ENCODE measurements at regions not wholly inside any gene's neighbourhood (a gene's known extent, or its start where the extent isn't known, plus 50 kb on each side); places are given as distances from the start of the nearest gene placed in this dataset.

DNA sequence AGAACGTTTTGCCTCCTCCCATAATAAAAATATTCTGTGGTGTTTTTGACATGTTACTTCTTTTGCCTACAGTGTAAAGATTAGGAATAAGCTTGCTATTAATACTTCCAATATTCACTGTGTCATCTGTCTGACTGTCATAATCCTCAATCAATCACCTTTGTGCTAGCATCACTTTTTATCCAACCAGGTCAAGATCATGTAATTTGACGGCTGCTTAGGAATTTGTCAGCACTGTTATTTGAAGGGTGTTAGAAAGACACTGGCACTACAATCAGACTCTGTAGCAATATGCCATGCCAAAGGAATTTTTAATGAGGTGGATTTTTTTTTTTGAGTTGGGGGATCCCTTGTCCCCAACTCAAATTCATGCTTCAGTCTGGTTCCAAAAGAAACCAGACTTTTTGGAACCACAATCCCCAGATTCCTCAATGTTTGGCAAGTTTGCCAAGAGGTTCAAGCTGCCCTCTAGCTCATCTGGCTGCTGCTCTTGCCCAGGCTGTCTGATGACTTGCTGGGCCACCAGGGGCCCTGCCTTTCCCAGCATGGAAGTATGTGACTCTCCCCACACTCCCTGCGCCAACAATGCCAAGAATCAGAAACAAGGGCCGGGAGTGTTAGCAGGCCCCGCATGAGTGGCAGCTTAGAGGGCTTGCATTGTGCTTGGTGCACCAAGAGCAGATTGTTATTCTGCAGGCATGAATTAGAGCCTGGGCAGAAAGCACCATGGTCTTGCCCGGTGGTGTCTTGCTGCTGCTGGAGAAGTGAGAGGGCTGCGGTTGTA, 58.6 kb upstream of the TSC22D2 start:
- Histone ChIP-seq H3K27me3 (replicated peaks; ENCODE audit: insufficient read depth) (no peaks in the 10 kb centered on the region), H3K36me3 (no peaks in the 10 kb centered on the region), H3K4me3 (no peak overlapping the region), H3K27ac (peak overlapping the region; percentile 32 to 76), H3K9me3 (no peaks in the 10 kb centered on the region), H3K4me1 (ENCODE audit: control insufficient read depth in 1 of 2, low read depth in 2 of 2) (peaks cover 28 to 45% of the 10 kb centered on the region in 2 donors)
- ATAC-seq (ENCODE audit: insufficient number of reproducible peaks, low FRiP score, low read depth) (no peak), DNase-seq (ENCODE audit: low spot score) (peak; percentile 28)
- TF ChIP-seq, protein P1, sequence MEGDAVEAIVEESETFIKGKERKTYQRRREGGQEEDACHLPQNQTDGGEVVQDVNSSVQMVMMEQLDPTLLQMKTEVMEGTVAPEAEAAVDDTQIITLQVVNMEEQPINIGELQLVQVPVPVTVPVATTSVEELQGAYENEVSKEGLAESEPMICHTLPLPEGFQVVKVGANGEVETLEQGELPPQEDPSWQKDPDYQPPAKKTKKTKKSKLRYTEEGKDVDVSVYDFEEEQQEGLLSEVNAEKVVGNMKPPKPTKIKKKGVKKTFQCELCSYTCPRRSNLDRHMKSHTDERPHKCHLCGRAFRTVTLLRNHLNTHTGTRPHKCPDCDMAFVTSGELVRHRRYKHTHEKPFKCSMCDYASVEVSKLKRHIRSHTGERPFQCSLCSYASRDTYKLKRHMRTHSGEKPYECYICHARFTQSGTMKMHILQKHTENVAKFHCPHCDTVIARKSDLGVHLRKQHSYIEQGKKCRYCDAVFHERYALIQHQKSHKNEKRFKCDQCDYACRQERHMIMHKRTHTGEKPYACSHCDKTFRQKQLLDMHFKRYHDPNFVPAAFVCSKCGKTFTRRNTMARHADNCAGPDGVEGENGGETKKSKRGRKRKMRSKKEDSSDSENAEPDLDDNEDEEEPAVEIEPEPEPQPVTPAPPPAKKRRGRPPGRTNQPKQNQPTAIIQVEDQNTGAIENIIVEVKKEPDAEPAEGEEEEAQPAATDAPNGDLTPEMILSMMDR (IDR thresholded peaks at IDR 0.05), result peak; percentile 10

DNA sequence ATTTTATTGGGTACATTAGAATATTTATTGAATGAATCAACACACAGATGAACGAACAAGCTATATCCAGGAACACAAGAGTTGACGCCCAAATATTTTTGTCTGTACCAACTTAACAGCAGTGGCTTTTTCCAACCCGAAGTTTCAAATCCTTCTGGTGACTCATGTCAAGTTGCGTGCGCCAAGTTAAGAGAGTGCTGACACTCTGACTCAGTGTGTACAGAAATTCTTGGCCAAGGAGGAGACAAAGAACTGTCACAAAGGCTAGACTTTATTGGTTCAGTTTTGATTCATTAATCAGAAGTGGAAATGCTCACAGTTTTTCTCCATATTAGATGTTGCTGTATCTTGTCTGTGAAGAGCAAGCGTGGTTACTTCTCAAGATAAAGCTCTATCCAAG, 59.6 kb upstream of the TSC22D2 start:
- TF ChIP-seq, protein P1 (IDR thresholded peaks at IDR 0.05), result no peak
- H3K9me3 ChIP-seq, result no peaks in the 10 kb centered on the region
- no peaks in the 10 kb centered on the region for H3K27me3 ChIP-seq (replicated peaks; ENCODE audit: insufficient read depth)
- H3K4me3 ChIP-seq, result no peak overlapping the region
- peaks cover 28 to 45% of the 10 kb centered on the region in 2 donors for H3K4me1 ChIP-seq (ENCODE audit: control insufficient read depth in 1 of 2, low read depth in 2 of 2)
- peak overlapping the region; percentile 46 to 76 for H3K27ac ChIP-seq
- peak; percentile 98 for ATAC-seq (ENCODE audit: insufficient number of reproducible peaks, low FRiP score, low read depth)
- DNase-seq (ENCODE audit: low spot score), result no peak
- no peaks in the 10 kb centered on the region for H3K36me3 ChIP-seq

DNA sequence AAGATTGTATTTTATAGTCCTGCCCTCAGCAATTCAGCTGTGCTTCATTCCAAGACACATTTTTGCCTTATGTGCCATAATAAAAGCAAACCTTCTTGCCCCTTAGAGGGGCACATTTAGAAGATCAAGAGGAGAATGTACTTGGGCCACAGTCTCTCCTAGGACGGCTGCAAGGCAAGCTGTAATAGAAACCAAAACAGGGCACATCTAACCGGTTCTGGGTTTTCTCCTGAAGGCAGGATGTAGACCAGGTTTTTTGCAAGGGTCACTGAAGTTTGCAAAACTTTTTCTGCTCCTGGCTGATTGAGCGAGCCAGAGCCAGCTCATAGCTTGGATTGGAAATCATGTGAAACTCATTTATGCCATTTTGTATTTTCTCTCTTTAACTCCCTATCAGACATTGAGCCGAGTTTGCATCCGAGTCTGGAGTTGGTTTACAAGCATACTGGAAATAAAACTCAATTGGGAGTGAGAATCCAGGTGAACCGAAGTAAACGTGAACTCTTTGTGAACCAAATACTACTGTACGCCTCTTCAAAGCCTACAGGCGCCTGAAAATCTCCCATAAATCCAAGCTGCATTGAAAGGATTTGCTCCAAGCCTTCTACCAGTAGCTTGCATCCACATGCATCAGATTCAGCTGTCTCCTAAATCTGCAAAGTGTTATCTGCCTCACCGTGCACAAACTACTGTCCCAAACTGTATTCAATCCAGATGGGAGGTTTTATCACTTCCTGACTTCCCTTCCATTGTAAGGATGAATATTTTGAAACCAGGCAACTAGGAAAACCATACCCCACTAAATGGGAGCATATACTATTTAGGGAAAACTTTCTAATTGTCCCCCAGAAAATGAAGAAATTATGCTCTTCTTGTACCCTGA, 60.9 kb upstream of the TSC22D2 start:
- H3K27me3 ChIP-seq (replicated peaks; ENCODE audit: insufficient read depth), result no peaks in the 10 kb centered on the region
- H3K9me3 ChIP-seq, result no peaks in the 10 kb centered on the region
- no peaks in the 10 kb centered on the region for H3K36me3 ChIP-seq
- H3K4me3 ChIP-seq, result peak overlapping the region; percentile 37
- TF ChIP-seq, protein P1 (IDR thresholded peaks at IDR 0.05), result no peak
- peaks cover 28 to 45% of the 10 kb centered on the region in 2 donors for H3K4me1 ChIP-seq (ENCODE audit: control insufficient read depth in 1 of 2, low read depth in 2 of 2)
- DNase-seq (ENCODE audit: low spot score) (no peak), ATAC-seq (ENCODE audit: insufficient number of reproducible peaks, low FRiP score, low read depth) (no peak)
- H3K27ac ChIP-seq, result peak overlapping the region; percentile 40 to 76

DNA sequence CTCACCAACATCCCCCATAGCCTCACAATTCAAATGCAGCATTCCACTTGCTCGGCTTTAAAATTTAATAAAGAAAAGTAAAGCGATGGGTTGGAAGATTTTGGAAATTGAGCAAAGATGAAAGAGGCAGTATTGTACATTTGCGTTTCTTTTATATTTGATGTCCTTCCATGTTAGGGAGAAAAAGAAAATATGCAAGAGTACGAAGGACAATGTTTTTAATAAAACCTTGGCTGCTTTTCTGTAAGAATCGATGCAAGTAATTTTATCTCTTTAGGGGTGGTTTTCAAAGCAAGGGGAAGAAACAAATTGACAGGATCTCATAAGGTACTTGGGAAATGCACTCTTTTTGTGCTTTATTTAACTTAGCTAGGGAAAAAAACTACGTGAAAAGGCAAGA, 61.8 kb upstream of the TSC22D2 start:
- TF ChIP-seq, protein P1 (IDR thresholded peaks at IDR 0.05), result no peak
- ATAC-seq (ENCODE audit: insufficient number of reproducible peaks, low FRiP score, low read depth) (no peak), DNase-seq (ENCODE audit: low spot score) (no peak)
- H3K27me3 ChIP-seq (replicated peaks; ENCODE audit: insufficient read depth), result no peaks in the 10 kb centered on the region
- no peaks in the 10 kb centered on the region for H3K36me3 ChIP-seq
- H3K4me1 ChIP-seq (ENCODE audit: control insufficient read depth in 1 of 2, low read depth in 2 of 2), result peaks cover 28 to 45% of the 10 kb centered on the region in 2 donors
- peak overlapping the region; percentile 40 to 76 for H3K27ac ChIP-seq
- no peaks in the 10 kb centered on the region for H3K9me3 ChIP-seq
- H3K4me3 ChIP-seq, result no peak overlapping the region

DNA sequence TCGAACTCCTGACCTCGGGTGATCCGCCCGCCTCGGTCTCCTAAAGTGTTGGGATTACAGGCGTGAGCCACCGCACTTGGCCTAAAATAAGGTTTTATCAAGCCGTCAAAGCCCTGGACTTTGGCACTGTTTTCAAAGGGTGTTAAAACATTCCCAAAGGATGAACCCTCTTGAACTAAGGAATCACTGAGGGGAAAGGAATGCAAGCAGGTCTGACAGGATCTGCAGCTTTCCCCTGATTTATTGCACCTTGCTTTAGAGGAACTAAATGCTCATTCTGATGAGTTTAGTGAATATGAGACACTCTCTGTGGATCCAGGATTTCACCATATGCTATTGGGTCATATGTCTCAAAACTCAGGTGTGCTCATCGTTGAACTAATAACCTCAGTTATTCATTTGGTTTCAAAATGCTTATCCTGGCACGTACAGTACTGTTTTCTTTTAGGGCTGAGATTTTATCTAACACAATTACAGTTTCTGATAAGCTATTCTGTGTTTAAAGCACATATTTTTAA, 63.0 kb upstream of the TSC22D2 start:
- H3K4me1 ChIP-seq (ENCODE audit: control insufficient read depth in 1 of 2, low read depth in 2 of 2), result peaks cover 28 to 44% of the 10 kb centered on the region in 2 donors
- TF ChIP-seq, protein P1 (IDR thresholded peaks at IDR 0.05), result no peak
- DNase-seq (ENCODE audit: low spot score), result no peak
- no peak overlapping the region for H3K4me3 ChIP-seq
- no peaks in the 10 kb centered on the region for H3K36me3 ChIP-seq
- no peak overlapping the region for H3K27ac ChIP-seq
- ATAC-seq (ENCODE audit: insufficient number of reproducible peaks, low FRiP score, low read depth), result no peak
- no peaks in the 10 kb centered on the region for H3K27me3 ChIP-seq (replicated peaks; ENCODE audit: insufficient read depth)
- no peaks in the 10 kb centered on the region for H3K9me3 ChIP-seq
